Trophoblast cell (in vitro differentiated cells and primary cell): ENCODE measurements at regions not wholly inside any gene's neighbourhood (a gene's known extent, or its start where the extent isn't known, plus 50 kb on each side); places are given as distances from the start of the nearest gene placed in this dataset.

Experiments used
- DNase-seq, 2 donors: peaks; one replicate each; pipeline ENCODE4 v3.0.0-alpha.2; 2016
- H2AFZ ChIP-seq: 2 replicates; pipeline ENCODE4 v1.6.1; 2013; ENCODE audit warnings: low read length, moderate library complexity, mild to moderate bottlenecking; ENCODE audit not compliant: insufficient read depth, poor library complexity
- H2AK5ac ChIP-seq: 2 replicates; pipeline ENCODE4 v1.6.1; 2013; ENCODE audit warnings: mild to moderate bottlenecking, low read length
- H2BK120ac ChIP-seq: 2 replicates; pipeline ENCODE4 v1.6.1; 2013; ENCODE audit warnings: low read length, mild to moderate bottlenecking, moderate library complexity; ENCODE audit not compliant: insufficient read depth, poor library complexity
- H2BK12ac ChIP-seq: 2 replicates; pipeline ENCODE4 v1.6.1; 2013; ENCODE audit warnings: mild to moderate bottlenecking, low read length, moderate library complexity
- H2BK5ac ChIP-seq: 2 replicates; pipeline ENCODE4 v1.6.1; 2013; ENCODE audit warnings: low read length, low read depth, moderate library complexity, mild to moderate bottlenecking; ENCODE audit not compliant: poor library complexity
- H3K14ac ChIP-seq: 2 replicates; pipeline ENCODE4 v1.6.1; 2013; ENCODE audit warnings: mild to moderate bottlenecking, low read length
- H3K18ac ChIP-seq: 2 replicates; pipeline ENCODE4 v1.6.1; 2013; ENCODE audit warnings: mild to moderate bottlenecking, low read length
- H3K23ac ChIP-seq: 2 replicates; pipeline ENCODE4 v1.6.1; 2013; ENCODE audit warnings: low read length
- H3K27ac ChIP-seq: 2 replicates; pipeline ENCODE4 v1.5.1; 2013; ENCODE audit warnings: low read depth, mild to moderate bottlenecking, inconsistent platforms, low read length, moderate library complexity
- H3K27me3 ChIP-seq: 2 replicates; pipeline ENCODE4 v1.6.1; 2013; ENCODE audit warnings: inconsistent platforms, mild to moderate bottlenecking, low read length, moderate library complexity; ENCODE audit not compliant: insufficient read depth
- H3K36me3 ChIP-seq, 2 experiments: 1 replicate in 1 of 2; 2 replicates in 1 of 2; pipeline ENCODE4 v1.6.1; 2013; ENCODE audit warnings: low read length in 2 of 2, mild to moderate bottlenecking in 2 of 2, moderate library complexity in 1 of 2; ENCODE audit not compliant: insufficient read depth in 2 of 2, control insufficient read depth in 1 of 2
- H3K4ac ChIP-seq: 2 replicates; pipeline ENCODE4 v1.6.1; 2013; ENCODE audit warnings: low read depth, mild to moderate bottlenecking, low read length, moderate library complexity
- H3K4me1 ChIP-seq, 2 experiments: 1 replicate in 1 of 2; 2 replicates in 1 of 2; pipeline ENCODE4 v1.6.1; 2013; ENCODE audit warnings: low read length in 2 of 2, mild to moderate bottlenecking in 2 of 2, moderate library complexity in 1 of 2; ENCODE audit not compliant: insufficient read depth in 2 of 2, control insufficient read depth in 1 of 2
- H3K4me2 ChIP-seq: 2 replicates; pipeline ENCODE4 v1.6.1; 2013; ENCODE audit warnings: inconsistent platforms, mild to moderate bottlenecking, low read length, moderate library complexity
- H3K4me3 ChIP-seq: 2 replicates; pipeline ENCODE4 v1.5.1; 2013; ENCODE audit warnings: mild to moderate bottlenecking, low read depth, low read length, inconsistent platforms
- H3K79me1 ChIP-seq: one replicate; pipeline ENCODE4 v1.6.1; 2013; ENCODE audit warnings: low read length
- H3K79me2 ChIP-seq: 2 replicates; pipeline ENCODE4 v1.6.1; 2013; ENCODE audit warnings: low read length, mild to moderate bottlenecking; ENCODE audit not compliant: control insufficient read depth, insufficient read depth, poor library complexity
- H3K9ac ChIP-seq: 2 replicates; pipeline ENCODE4 v1.6.1; 2013; ENCODE audit warnings: mild to moderate bottlenecking, low read length
- H3K9me3 ChIP-seq: 2 replicates; pipeline ENCODE4 v1.6.1; 2013; ENCODE audit warnings: low read depth, mild to moderate bottlenecking, control low read depth, inconsistent platforms, low read length; ENCODE audit not compliant: insufficient read depth
- H4K12ac ChIP-seq: 2 replicates; pipeline ENCODE4 v1.6.1; 2013; ENCODE audit warnings: low read depth, mild to moderate bottlenecking, low read length, moderate library complexity
- H4K8ac ChIP-seq: 2 replicates; pipeline ENCODE4 v1.6.1; 2013; ENCODE audit warnings: low read depth, mild to moderate bottlenecking, low read length, moderate library complexity
- H4K91ac ChIP-seq: one replicate; pipeline ENCODE4 v1.6.1; 2013; ENCODE audit warnings: low read depth, mild to moderate bottlenecking, low read length, moderate library complexity
- WGBS: extraction: QIAGEN DNeasy Blood & Tissue Kit; methylation state at CpG from one replicate; pipeline ENCODE4 v1.1.7; 2013; ENCODE audit warnings: missing lambda C conversion rate; ENCODE audit not compliant: insufficient read length, insufficient coverage; ENCODE audit errors: extremely low coverage; 5-methylcytosine and 5-hydroxymethylcytosine counted together

- H3K4me1 ChIP-seq = no peaks in the 10 kb centered on the region
Measured at GRCh38 chr11:23257088-23257487, 396.8 kb upstream of the CCDC179 start.

GRCh38 chr11:23257556-23257955, 397.3 kb upstream of the CCDC179 start:
- Histone ChIP-seq H3K9ac (no peak overlapping the region), H3K27ac (no peak overlapping the region), H3K79me2 (no peaks in the 10 kb centered on the region), H3K18ac (no peak overlapping the region), H2BK12ac (no peak overlapping the region), H2AK5ac (no peak overlapping the region), H2BK5ac (no peak overlapping the region), H3K4me2 (no peak overlapping the region), H4K12ac (no peak overlapping the region), H3K4ac (no peak overlapping the region), H4K8ac (no peak overlapping the region), H3K36me3 (no peaks in the 10 kb centered on the region), H2BK120ac (no peak overlapping the region), H3K79me1 (no peaks in the 10 kb centered on the region), H3K14ac (no peak overlapping the region), H3K23ac (no peak overlapping the region), H3K4me1 (no peaks in the 10 kb centered on the region), H2AFZ (no peak overlapping the region), H3K27me3 (no peaks in the 10 kb centered on the region), H3K4me3 (no peak overlapping the region), H3K9me3 (no peaks in the 10 kb centered on the region), H4K91ac (no peak overlapping the region)
- no peak for DNase-seq

More at GRCh38 chr11:23257088-23257487, 396.8 kb upstream of the CCDC179 start:
- Histone ChIP-seq H2BK12ac (no peak overlapping the region), H3K23ac (no peak overlapping the region), H2BK5ac (no peak overlapping the region), H3K27ac (no peak overlapping the region), H3K27me3 (no peaks in the 10 kb centered on the region), H3K18ac (no peak overlapping the region), H4K8ac (no peak overlapping the region), H3K4ac (no peak overlapping the region), H3K36me3 (no peaks in the 10 kb centered on the region), H3K79me1 (no peaks in the 10 kb centered on the region), H3K4me3 (no peak overlapping the region), H3K9me3 (no peaks in the 10 kb centered on the region), H2BK120ac (no peak overlapping the region), H3K79me2 (no peaks in the 10 kb centered on the region), H3K9ac (no peak overlapping the region), H2AFZ (no peak overlapping the region), H3K14ac (no peak overlapping the region), H4K12ac (no peak overlapping the region), H3K4me2 (no peak overlapping the region), H4K91ac (no peak overlapping the region), H2AK5ac (no peak overlapping the region)
- DNase-seq = no peak

GRCh38 chr11:23263466-23263865, 403.2 kb upstream of the CCDC179 start:
- H3K4me2 ChIP-seq = no peak overlapping the region
- H3K79me2 ChIP-seq = no peaks in the 10 kb centered on the region
- H2AK5ac ChIP-seq = no peak overlapping the region
- no peak overlapping the region for H2AFZ ChIP-seq
- H3K14ac ChIP-seq = no peak overlapping the region
- DNase-seq = no peak
- no peak overlapping the region for H3K18ac ChIP-seq
- no peak overlapping the region for H4K91ac ChIP-seq
- no peak overlapping the region for H4K8ac ChIP-seq
- no peaks in the 10 kb centered on the region for H3K36me3 ChIP-seq
- no peak overlapping the region for H2BK12ac ChIP-seq
- H2BK120ac ChIP-seq = no peak overlapping the region
- H3K23ac ChIP-seq = no peak overlapping the region
- no peak overlapping the region for H3K9ac ChIP-seq
- H3K27ac ChIP-seq = no peak overlapping the region
- H4K12ac ChIP-seq = no peak overlapping the region
- H3K4me1 ChIP-seq = no peaks in the 10 kb centered on the region
- no peaks in the 10 kb centered on the region for H3K27me3 ChIP-seq
- H3K79me1 ChIP-seq = no peaks in the 10 kb centered on the region
- H3K9me3 ChIP-seq = no peaks in the 10 kb centered on the region
- no peak overlapping the region for H2BK5ac ChIP-seq
- H3K4me3 ChIP-seq = no peak overlapping the region
- no peak overlapping the region for H3K4ac ChIP-seq

- H3K14ac ChIP-seq = no peak overlapping the region
- no peaks in the 10 kb centered on the region for H3K9me3 ChIP-seq
- H4K91ac ChIP-seq = no peak overlapping the region
- no peak overlapping the region for H3K23ac ChIP-seq
- no peak overlapping the region for H3K4me2 ChIP-seq
- H3K79me1 ChIP-seq = no peaks in the 10 kb centered on the region
- H3K4me3 ChIP-seq = no peak overlapping the region
- H2AFZ ChIP-seq = no peak overlapping the region
- no peaks in the 10 kb centered on the region for H3K27me3 ChIP-seq
- no peak overlapping the region for H2BK120ac ChIP-seq
- H4K8ac ChIP-seq = no peak overlapping the region
- H3K4me1 ChIP-seq = no peaks in the 10 kb centered on the region
- DNase-seq = no peak
- no peak overlapping the region for H3K27ac ChIP-seq
- no peak overlapping the region for H2BK12ac ChIP-seq
- no peak overlapping the region for H4K12ac ChIP-seq
- H3K4ac ChIP-seq = no peak overlapping the region
- H3K36me3 ChIP-seq = no peaks in the 10 kb centered on the region
- no peak overlapping the region for H2AK5ac ChIP-seq
- H3K9ac ChIP-seq = no peak overlapping the region
- no peak overlapping the region for H2BK5ac ChIP-seq
- no peaks in the 10 kb centered on the region for H3K79me2 ChIP-seq
- H3K18ac ChIP-seq = no peak overlapping the region
Measured at GRCh38 chr11:23272095-23272494, 411.8 kb upstream of the CCDC179 start.

- Histone ChIP-seq H3K4me3 (no peak overlapping the region), H3K36me3 (no peaks in the 10 kb centered on the region), H2BK12ac (no peak overlapping the region), H3K79me2 (no peaks in the 10 kb centered on the region), H3K4me2 (no peak overlapping the region), H4K12ac (no peak overlapping the region), H3K27ac (no peak overlapping the region), H2AK5ac (no peak overlapping the region), H3K23ac (no peak overlapping the region), H4K91ac (no peak overlapping the region), H3K27me3 (no peaks in the 10 kb centered on the region), H3K4me1 (no peaks in the 10 kb centered on the region), H3K79me1 (no peaks in the 10 kb centered on the region), H3K18ac (no peak overlapping the region), H3K9me3 (no peaks in the 10 kb centered on the region), H2BK120ac (no peak overlapping the region), H3K4ac (no peak overlapping the region), H3K14ac (no peak overlapping the region), H3K9ac (no peak overlapping the region), H2BK5ac (no peak overlapping the region), H2AFZ (no peak overlapping the region), H4K8ac (no peak overlapping the region)
- WGBS = no CpG with 5 or more reads among the region's 4 CpGs
- no peak for DNase-seq
Measured at GRCh38 chr11:23278121-23278520, 417.8 kb upstream of the CCDC179 start.
